ELF-1 (cell line): ENCODE measurements at regions not wholly inside any gene's neighbourhood (a gene's known extent, or its start where the extent isn't known, plus 50 kb on each side); places are given as distances from the start of the nearest gene placed in this dataset.
"Not testable (repeated sequence)": the region's sequence is repeated elsewhere in the genome, so short reads cannot be mapped to it uniquely, and the experiment has no call there.

Experiments
- DNase-seq: peaks from one replicate; pipeline ENCODE4 v3.0.0-alpha.2; 2016; ENCODE audit warnings: low read depth, low spot score

DNA sequence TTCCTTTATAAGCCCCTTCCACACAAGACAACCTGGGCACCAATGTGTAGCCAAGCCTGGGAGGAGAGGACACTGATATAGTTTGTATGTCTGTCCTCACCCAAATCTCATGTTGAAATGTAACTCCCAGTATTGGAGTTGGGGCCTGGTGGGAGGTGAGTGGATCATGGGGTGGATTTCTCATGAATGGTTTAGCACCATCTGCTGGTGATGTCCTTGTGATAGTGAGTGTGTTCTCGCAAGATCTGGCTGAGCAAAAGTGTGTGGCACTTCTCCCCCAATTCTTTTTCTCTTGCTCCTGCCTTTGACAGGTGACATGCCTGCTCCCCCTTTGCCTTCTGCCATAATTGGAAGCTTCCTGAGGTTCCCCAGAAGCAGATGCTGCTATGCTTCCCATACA lies 135.8 kb downstream of the USP31 start:
- DNase-seq: peak; percentile 3

DNA sequence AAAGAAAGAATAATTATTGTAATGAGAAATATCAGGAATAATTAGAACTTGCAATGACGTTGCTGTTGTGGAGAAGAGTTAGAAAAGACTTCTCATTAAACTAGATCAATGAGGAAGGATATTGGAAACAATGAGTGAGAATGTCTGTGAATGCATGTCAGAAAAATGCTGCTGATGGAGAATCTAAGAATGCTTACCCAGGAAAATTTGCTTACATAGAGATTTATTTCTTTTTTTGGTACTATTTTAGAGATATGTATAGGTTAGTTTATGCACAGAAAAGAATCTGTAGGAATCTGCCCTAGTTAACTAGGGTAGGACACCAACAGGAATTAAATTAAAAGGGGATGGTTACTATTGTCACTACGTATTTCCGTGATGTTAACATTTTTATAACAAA lies 140.2 kb downstream of the USP31 start:
- DNase-seq: no peak

DNA sequence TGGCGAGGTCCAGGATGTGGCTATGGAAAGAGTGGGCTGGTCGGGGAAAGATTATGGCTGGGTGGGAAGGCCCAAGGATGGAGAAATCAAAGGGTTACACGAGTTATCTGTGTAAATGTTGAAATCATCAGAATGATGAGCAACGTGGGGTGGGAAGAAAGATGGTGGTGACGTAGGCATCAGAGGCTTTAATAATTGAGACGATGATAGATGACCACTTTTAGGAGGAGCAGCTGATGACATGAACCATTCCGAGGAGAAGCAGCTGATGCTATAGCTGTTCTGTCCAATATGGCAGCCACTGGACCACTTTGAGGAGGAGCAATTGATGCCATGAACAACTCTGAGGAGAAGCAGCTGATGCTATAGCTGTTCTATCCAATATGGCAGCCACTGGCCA lies 141.2 kb downstream of the USP31 start:
- DNase-seq: no peak

DNA sequence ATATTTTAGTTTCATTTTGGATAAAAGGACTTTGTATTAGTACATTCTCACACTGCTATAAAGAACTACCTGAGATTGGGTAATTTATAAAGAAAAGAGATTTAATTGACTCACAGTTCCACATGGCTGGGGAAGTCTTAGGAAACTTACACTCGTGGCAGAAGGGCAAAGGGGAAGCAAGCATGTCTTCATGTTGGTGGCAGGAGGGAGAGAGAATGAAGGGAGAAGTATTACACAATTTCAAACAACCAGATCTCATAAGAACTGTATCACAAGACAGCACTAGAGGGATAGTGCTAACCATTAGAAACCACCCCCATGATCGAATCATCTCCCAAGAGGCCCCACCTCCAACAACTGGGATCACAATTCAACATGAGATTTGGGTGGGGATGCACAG lies 142.9 kb downstream of the USP31 start:
- no peak for DNase-seq

DNA sequence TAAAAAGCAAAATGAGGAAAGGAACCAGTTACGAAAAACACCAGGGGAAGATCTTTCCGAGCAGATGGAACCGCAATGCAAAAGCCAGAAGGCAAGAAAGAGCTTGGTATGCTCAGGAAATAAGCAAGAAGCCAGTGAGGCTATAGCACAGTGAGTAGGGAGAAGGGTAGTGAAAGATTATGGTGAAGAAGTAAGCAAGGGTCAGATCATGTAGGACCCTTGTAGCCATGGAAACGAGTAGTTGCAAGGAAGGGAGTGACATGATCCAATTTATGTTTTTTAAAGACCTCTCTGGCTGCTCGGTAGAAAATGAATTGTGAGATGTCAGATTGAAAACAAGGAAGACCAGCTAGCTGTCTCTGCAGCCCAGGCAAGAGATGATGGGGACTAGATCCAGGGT lies 143.3 kb downstream of the USP31 start:
- DNase-seq: no peak

DNA sequence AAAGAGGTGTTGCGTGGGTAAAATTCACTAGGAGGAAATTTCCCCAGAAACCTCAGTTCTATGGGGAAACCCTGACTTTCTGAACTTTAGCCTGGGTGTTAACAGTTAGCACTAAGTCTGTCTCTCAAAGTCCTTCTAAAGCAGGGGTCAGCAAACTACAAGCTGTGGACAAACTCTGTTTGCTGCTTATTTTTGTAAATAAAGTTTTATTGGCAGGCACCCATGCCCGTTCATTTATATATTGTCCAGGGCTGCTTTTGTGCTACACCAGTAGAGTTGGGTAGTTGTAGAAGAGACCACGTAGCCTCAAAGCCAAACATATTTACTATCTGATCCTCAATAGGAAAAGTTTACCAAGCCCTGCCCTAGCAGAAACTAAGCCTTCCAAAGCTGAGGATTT lies 159.7 kb downstream of the USP31 start:
- DNase-seq: no peak

DNA sequence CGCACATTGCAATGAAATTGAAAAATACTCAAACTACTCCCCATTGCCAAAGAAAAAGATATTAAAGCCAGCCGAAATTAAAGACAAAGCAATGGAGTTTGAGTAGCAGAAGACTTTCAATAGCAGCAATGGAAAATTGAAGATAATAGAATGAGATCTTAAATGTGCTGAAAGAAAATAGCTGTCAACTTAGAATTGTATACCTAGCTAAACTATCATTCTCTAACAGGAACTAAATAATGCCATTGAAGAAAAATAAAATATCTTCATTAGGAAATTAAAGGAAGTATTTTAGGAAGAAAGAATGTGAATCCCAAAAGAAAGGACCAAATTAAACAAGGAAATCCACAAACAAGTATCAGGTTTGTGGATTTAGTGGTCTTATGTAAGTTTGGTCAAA lies 165.6 kb downstream of the USP31 start:
- no peak for DNase-seq

DNA sequence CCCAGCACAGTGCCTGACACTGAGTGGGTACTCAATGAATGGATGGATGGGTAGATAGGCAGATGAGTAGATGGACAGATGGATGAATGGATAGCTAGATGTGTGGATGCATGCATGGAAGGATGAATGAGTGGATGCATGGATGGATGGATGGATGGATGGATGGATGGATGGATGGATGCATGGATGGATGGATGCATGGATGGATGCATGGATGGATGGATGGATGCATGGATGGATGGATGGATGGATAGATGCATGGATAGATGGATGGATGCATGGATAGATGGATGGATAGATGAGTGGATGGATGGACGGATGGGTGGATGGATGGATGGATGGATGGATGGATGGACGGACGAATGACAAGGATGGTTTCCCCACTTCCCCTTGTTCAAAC lies 166.6 kb downstream of the HS3ST2 start:
- not testable (repeated sequence) for DNase-seq

DNA sequence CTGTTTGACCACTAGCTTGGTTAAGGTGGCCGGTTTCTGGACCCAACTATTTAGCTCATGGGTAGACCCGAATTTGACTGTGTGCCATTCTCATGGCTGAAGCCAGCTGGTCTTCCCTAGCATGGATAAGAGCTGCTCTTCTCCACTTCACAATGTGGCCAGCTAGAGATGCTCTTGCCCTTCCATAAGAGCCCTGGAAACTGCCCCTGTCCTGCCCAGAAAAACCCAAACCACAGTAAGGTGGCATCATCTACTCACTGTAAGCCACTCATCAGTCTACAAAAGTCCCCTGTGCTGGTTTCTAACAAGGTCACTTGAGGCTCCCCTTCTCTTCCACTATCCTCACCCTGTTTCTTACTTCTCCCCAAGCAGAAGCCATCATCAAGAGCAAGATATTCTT lies 165.1 kb downstream of the HS3ST2 start:
- no peak for DNase-seq

DNA sequence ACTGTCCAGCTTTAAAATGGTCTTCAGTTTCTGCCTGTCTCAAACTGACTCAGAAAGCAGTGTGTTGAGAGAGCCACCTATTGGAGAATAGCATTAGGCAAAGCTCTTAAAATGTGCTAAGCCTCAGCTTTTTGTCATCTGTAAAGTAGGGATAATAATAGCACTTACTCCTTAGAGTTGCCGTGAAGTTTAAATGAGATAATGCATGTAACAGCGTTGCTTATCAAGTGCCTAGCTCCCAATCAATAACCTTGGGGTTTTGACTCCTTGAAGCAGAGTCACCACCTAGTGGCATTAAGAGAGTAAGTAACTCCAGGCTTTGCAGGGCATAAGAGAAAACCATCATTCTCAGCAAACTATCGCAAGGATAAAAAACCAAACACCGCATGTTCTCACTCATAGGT lies 163.3 kb downstream of the HS3ST2 start:
- no peak for DNase-seq

DNA sequence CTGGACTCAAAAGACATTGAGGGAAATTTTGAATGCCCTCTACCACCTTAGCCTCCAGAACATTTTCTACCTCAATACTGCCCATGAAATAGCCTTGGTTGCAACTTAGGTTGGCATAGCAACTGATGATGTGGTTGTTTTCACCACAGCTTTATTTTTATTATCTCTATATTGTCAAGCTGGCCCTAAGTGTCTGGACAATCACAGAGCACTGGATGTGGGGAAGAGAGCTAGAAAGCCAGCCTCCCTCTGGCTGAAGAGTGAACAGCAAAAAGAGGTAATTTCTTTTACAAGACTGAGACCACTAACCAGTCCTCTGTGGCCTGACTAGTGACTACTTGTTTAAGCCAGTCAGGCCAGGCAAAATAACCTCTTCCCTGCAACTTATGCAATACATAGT lies 159.6 kb downstream of the HS3ST2 start:
- no peak for DNase-seq

DNA sequence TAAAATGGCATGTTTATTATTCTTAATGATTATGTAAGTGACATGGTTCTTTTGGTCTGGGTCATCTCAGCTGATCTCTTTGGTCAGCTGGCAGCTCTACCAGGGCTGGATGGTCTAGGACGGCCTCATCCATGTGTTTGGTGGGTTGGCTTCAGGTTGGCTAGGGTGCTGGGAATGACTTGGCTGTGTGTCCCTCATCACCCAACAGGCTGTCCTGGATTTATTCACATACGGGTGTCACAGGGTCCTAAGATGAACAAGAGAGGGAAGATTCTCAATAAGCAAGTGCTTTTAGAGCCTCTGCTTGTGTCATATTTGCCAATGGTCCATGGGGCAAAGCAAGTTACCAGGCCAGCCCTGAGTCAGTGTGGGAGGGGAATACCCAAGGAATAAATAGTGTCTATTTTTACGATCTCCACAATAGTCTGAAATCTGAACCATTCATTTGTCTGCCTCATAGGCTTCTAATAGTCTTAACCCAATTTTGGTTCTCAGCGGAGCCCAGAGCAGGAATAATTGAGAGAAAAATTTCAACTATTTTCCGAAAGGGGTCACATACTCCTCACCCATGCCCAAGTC lies 157.5 kb downstream of the HS3ST2 start:
- no peak for DNase-seq

DNA sequence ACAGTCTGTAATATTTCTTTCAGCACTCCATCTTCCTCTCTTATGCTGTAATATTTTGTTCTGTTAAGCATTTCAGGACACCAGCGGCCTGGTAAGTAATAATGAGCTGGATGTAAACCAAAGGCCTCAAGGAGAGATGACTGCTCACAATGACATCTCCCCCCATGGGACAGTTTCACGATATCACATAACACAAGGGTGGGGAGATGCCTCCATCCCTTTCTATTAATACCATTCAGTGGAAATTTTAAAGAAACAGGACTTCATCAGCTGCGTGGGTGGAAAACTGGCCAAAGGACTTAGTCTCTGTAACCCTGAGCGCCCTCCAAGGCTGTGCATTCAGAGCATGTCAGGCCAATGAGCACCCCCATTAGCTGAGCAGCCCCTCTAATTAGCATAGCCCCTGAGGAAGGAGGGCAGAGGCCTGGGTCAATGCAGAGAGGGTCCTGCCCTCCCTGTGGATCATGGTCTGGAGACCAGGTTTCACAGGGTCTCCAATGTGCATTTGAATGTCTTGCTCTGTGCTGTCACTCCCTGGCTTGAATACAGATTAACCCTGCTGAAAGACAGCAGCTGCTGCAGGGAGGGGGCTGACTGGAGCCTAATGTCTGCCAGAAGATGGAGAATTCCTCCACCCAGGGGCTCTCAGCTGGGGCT lies 156.4 kb downstream of the HS3ST2 start:
- no peak for DNase-seq

DNA sequence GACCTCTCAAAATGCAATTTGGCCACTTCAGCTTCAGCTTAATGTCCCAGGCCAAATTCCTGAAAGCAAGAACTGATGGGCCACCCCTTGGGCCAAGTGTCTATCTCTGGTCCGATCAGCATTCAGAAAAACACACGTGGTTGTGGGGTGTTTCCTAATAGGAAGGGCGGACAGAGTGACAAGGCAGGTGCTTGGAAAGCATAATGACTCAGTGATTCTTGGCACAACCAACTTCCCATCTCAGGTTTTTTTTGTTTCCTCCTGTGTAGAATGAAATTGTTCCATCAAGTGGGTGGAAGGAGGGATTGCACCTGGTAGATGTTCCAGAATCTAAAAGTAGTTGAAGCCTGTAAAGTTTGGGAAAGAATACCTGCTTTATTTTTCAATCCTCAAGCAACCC lies 155.6 kb downstream of the HS3ST2 start:
- DNase-seq: no peak

DNA sequence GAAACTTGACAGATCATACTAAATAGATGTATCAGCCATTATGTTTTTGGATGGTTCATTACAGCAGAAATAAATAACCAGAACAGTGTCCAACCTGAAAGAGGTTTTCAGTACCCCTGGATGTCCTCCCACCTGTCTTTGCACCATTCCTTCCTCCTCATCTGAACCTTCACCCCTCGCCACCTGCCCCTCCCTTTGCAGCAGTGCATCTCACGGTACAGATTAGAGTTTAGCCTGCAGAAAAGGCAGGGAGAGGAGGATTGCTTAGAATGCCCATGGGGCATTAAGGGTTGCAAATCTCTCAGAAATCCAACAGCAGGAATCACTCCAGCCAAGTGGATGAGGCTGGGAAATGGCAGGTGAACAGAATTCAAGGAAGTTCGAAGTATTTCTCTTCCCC lies 155.0 kb downstream of the HS3ST2 start:
- DNase-seq: no peak

DNA sequence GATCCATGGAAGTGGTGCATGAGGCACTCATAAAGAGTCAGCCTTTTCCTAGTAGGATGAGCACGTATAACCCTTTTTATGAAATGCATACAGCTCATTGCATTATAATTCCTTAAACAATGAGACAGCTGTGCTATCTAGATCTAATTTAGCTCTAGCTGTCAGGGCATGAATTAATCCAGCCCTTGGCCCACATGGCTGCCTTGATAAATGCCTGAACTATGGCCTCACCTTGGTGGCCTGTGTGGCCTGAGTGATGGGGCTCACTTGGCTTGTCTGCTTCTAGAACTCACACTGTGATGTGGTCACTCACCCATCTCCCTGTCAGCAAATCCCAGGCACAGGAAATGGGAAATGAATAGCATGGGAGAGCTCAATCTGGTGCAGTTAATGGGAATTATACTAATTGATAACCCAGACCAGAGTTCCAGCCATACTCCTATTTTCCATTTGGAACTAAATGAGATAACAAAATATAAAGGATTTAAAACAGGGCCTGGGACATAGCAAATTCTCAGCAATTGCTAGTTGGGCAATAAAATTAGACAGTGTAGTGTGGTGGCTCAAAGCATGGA lies 153.6 kb downstream of the HS3ST2 start:
- no peak for DNase-seq
